Thyroid gland (tissue), 4 donors: ENCODE measurements at regions not wholly inside any gene's neighbourhood (a gene's known extent, or its start where the extent isn't known, plus 50 kb on each side); places are given as distances from the start of the nearest gene placed in this dataset.

ENCODE experiments used
- DNase-seq, 2 donors: peaks; one replicate each; pipeline ENCODE4 v3.0.0-alpha.2; 2019
- H3K27ac ChIP-seq, 3 donors: fragments of 200-600 bp; sonication (generic); 1 replicate in 2 of 3; 2 replicates in 1 of 3; pipeline ENCODE4 v1.5.1; 2016 to 2019; ENCODE audit warnings: mild to moderate bottlenecking in 1 of 3, moderate library complexity in 1 of 3
- H3K27me3 ChIP-seq: fragments of 200-600 bp; sonication (generic); one replicate; pipeline ENCODE4 v1.5.1; 2019
- H3K36me3 ChIP-seq, 2 donors: fragments of 200-600 bp; sonication (generic); one replicate each; pipeline ENCODE4 v1.5.1; 2016 to 2019
- H3K4me1 ChIP-seq, 2 donors: fragments of 200-600 bp; sonication (generic); one replicate each; pipeline ENCODE4 v1.5.1; 2017 to 2019
- H3K4me3 ChIP-seq, 3 donors: fragments of 200-600 bp; sonication (generic); replicated peaks in 1 of 3; 1 replicate in 2 of 3; 2 replicates in 1 of 3; pipeline ENCODE4 v1.5.1; 2016; ENCODE audit warnings: mild to moderate bottlenecking in 1 of 3
- H3K9me3 ChIP-seq: fragments of 200-600 bp; sonication (generic); one replicate; pipeline ENCODE4 v1.5.1; 2017
- CTCF ChIP-seq, 6 experiments: fragments of 200-600 bp in 3 of 6; fragments of 450-650 bp in 3 of 6; sonication (generic) in 3 of 6; IDR thresholded peaks; one replicate each; pipeline ENCODE4 v1.5.1; 2016 to 2019; ENCODE audit warnings: antibody characterized with exemption in 6 of 6, mild to moderate bottlenecking in 2 of 6, inconsistent platforms in 1 of 6, moderate library complexity in 1 of 6
- POLR2A ChIP-seq, 2 donors: fragments of 450-650 bp; IDR thresholded peaks; one replicate each; pipeline ENCODE4 v1.6.1; 2017; ENCODE audit warnings: antibody characterized with exemption in 2 of 2, mild to moderate bottlenecking in 2 of 2, moderate library complexity in 1 of 2
- WGBS, 2 donors: methylation state at CpG; one replicate each; pipeline ENCODE4 v1.1.5; 2017; 5-methylcytosine and 5-hydroxymethylcytosine counted together
- intact Hi-C: fragments of 100-400 bp; cut with DNase I; formaldehyde crosslinking; loops from one replicate; pipeline ENCODE4 v1.15.1; 2023

- Histone ChIP-seq H3K27ac (no peak overlapping the region), H3K27me3 (no peaks in the 10 kb centered on the region), H3K9me3 (no peaks in the 10 kb centered on the region), H3K4me3 (no peak overlapping the region), H3K36me3 (no peaks in the 10 kb centered on the region), H3K4me1 (no peaks in the 10 kb centered on the region)
- TF ChIP-seq CTCF (IDR thresholded peaks at IDR 0.05), result no peak
- no peak for TF ChIP-seq POLR2A (IDR thresholded peaks at IDR 0.05)
- no peak for DNase-seq
- WGBS, 2 donors, result 87% methylated on average over 4 of the region's 4 CpGs
- intact Hi-C loops, result no loop called here
Observed at GRCh38 chr6:81838031-81838430, 85.5 kb upstream of the TENT5A start.

GRCh38 chr6:81834141-81834681 lies 81.7 kb upstream of the TENT5A start:
- DNase-seq, result no peak
- intact Hi-C loops, result no loop called here
- Histone ChIP-seq H3K4me3 (no peak overlapping the region), H3K27me3 (no peaks in the 10 kb centered on the region), H3K4me1 (no peaks in the 10 kb centered on the region), H3K9me3 (no peaks in the 10 kb centered on the region), H3K27ac (no peak overlapping the region), H3K36me3 (no peaks in the 10 kb centered on the region)
- no peak for TF ChIP-seq CTCF (IDR thresholded peaks at IDR 0.05)
- TF ChIP-seq POLR2A (IDR thresholded peaks at IDR 0.05), result no peak
- 67 to 87% methylated on average over 5 of the region's 5 CpGs for WGBS, 2 donors

GRCh38 chr6:81832304-81832703 lies 79.8 kb upstream of the TENT5A start:
- Histone ChIP-seq H3K27ac (no peak overlapping the region), H3K4me3 (no peak overlapping the region), H3K27me3 (no peaks in the 10 kb centered on the region), H3K9me3 (no peaks in the 10 kb centered on the region), H3K36me3 (no peaks in the 10 kb centered on the region), H3K4me1 (no peaks in the 10 kb centered on the region)
- intact Hi-C loops, result no loop called here
- TF ChIP-seq POLR2A (IDR thresholded peaks at IDR 0.05) (no peak), CTCF (IDR thresholded peaks at IDR 0.05) (no peak)
- no peak for DNase-seq
- 88 to 93% methylated on average over 4 of the region's 4 CpGs for WGBS, 2 donors

GRCh38 chr6:81831274-81831673 lies 78.8 kb upstream of the TENT5A start:
- H3K9me3 ChIP-seq, result no peaks in the 10 kb centered on the region
- H3K27me3 ChIP-seq, result no peaks in the 10 kb centered on the region
- WGBS, 2 donors, result 67 to 72% methylated on average over 5 of the region's 5 CpGs
- intact Hi-C loops, result no loop called here
- H3K4me1 ChIP-seq, result no peaks in the 10 kb centered on the region
- no peaks in the 10 kb centered on the region for H3K36me3 ChIP-seq
- H3K4me3 ChIP-seq, result no peak overlapping the region
- TF ChIP-seq POLR2A (IDR thresholded peaks at IDR 0.05) (no peak), CTCF (IDR thresholded peaks at IDR 0.05) (no peak)
- no peak for DNase-seq
- H3K27ac ChIP-seq, result no peak overlapping the region

GRCh38 chr6:81826784-81827183 lies 74.3 kb upstream of the TENT5A start:
- H3K9me3 ChIP-seq, result no peaks in the 10 kb centered on the region
- DNase-seq, result no peak
- no peaks in the 10 kb centered on the region for H3K36me3 ChIP-seq
- H3K4me3 ChIP-seq, result no peak overlapping the region
- 2 to 32% methylated on average over 1 of the region's 1 CpG for WGBS, 2 donors
- H3K27me3 ChIP-seq, result no peaks in the 10 kb centered on the region
- no peaks in the 10 kb centered on the region for H3K4me1 ChIP-seq
- no peak for TF ChIP-seq POLR2A (IDR thresholded peaks at IDR 0.05)
- no peak for TF ChIP-seq CTCF (IDR thresholded peaks at IDR 0.05)
- H3K27ac ChIP-seq, result no peak overlapping the region
- intact Hi-C loops, result no loop called here
